ENCODE measurements at regions not wholly inside any gene's neighbourhood (a gene's known extent, or its start where the extent isn't known, plus 50 kb on each side); places are given as distances from the start of the nearest gene placed in this dataset.

- H3K27ac Mint-ChIP-seq = no peak overlapping the region
- H3K4me1 Mint-ChIP-seq (ENCODE audit: low read depth) = no peaks in the 10 kb centered on the region
- peaks cover 2% of the 10 kb centered on the region in 2 donors for H3K9me3 Mint-ChIP-seq
- no peaks in the 10 kb centered on the region for H3K27me3 Mint-ChIP-seq (ENCODE audit: low read depth)
- H3K36me3 Mint-ChIP-seq (ENCODE audit: insufficient read depth in 2 of 2) = no peaks in the 10 kb centered on the region
- H3K4me3 Mint-ChIP-seq = no peak overlapping the region
- DNase-seq (no peak), ATAC-seq (replicated peaks in 1 of 2) (no peak)
Measured at GRCh38 chr14:42480255-42480654, 873.6 kb downstream of the LRFN5 start.

- H3K9me3 Mint-ChIP-seq = peaks cover 5 to 11% of the 10 kb centered on the region in 2 donors
- no peak overlapping the region for H3K27ac Mint-ChIP-seq
- H3K4me1 Mint-ChIP-seq (ENCODE audit: low read depth) = no peaks in the 10 kb centered on the region
- H3K4me3 Mint-ChIP-seq = no peak overlapping the region
- DNase-seq = no peak
- ATAC-seq (replicated peaks in 1 of 2) = no peak
- no peaks in the 10 kb centered on the region for H3K36me3 Mint-ChIP-seq (ENCODE audit: insufficient read depth in 2 of 2)
- no peaks in the 10 kb centered on the region for H3K27me3 Mint-ChIP-seq (ENCODE audit: low read depth)
Measured at GRCh38 chr14:42475289-42475688, 868.6 kb downstream of the LRFN5 start.

- ATAC-seq (replicated peaks in 1 of 2) (no peak), DNase-seq (no peak)
- Mint-ChIP-seq H3K4me1 (ENCODE audit: low read depth) (no peaks in the 10 kb centered on the region), H3K27ac (no peak overlapping the region), H3K9me3 (peaks cover 8 to 10% of the 10 kb centered on the region in 2 donors), H3K27me3 (ENCODE audit: low read depth) (no peaks in the 10 kb centered on the region), H3K36me3 (ENCODE audit: insufficient read depth in 2 of 2) (no peaks in the 10 kb centered on the region), H3K4me3 (no peak overlapping the region)
Measured at GRCh38 chr14:42470427-42470719, 863.7 kb downstream of the LRFN5 start.

- Mint-ChIP-seq H3K27ac (no peak overlapping the region), H3K9me3 (peaks cover 8% of the 10 kb centered on the region in 2 donors), H3K36me3 (ENCODE audit: insufficient read depth in 2 of 2) (no peaks in the 10 kb centered on the region), H3K27me3 (ENCODE audit: low read depth) (no peaks in the 10 kb centered on the region), H3K4me1 (ENCODE audit: low read depth) (no peaks in the 10 kb centered on the region), H3K4me3 (no peak overlapping the region)
- DNase-seq (no peak), ATAC-seq (replicated peaks in 1 of 2) (no peak)
Measured at GRCh38 chr14:42469637-42470426, 863.2 kb downstream of the LRFN5 start.

- Mint-ChIP-seq H3K9me3 (peaks cover 2 to 4% of the 10 kb centered on the region in 2 donors), H3K27me3 (ENCODE audit: low read depth) (no peaks in the 10 kb centered on the region), H3K4me3 (no peak overlapping the region), H3K36me3 (ENCODE audit: insufficient read depth in 2 of 2) (peaks cover 0 to 3% of the 10 kb centered on the region in 2 donors), H3K4me1 (ENCODE audit: low read depth) (no peaks in the 10 kb centered on the region), H3K27ac (no peak overlapping the region)
- ATAC-seq (replicated peaks in 1 of 2) (no peak), DNase-seq (no peak)
Measured at GRCh38 chr14:42460673-42461072, 854.0 kb downstream of the LRFN5 start.

- Mint-ChIP-seq H3K27me3 (ENCODE audit: low read depth) (no peaks in the 10 kb centered on the region), H3K9me3 (peaks cover 2 to 4% of the 10 kb centered on the region in 2 donors), H3K27ac (no peak overlapping the region)
Measured at GRCh38 chr14:42459171-42459685, 852.6 kb downstream of the LRFN5 start.

GRCh38 chr14:42441615-42442014, 834.9 kb downstream of the LRFN5 start:
- no peaks in the 10 kb centered on the region for H3K36me3 Mint-ChIP-seq (ENCODE audit: insufficient read depth in 2 of 2)
- ATAC-seq (replicated peaks in 1 of 2) (no peak), DNase-seq (no peak)
- H3K27ac Mint-ChIP-seq = no peak overlapping the region
- H3K4me1 Mint-ChIP-seq (ENCODE audit: low read depth) = no peaks in the 10 kb centered on the region
- H3K9me3 Mint-ChIP-seq = peaks cover 2 to 5% of the 10 kb centered on the region in 2 donors
- no peak overlapping the region for H3K4me3 Mint-ChIP-seq
- H3K27me3 Mint-ChIP-seq (ENCODE audit: low read depth) = no peaks in the 10 kb centered on the region

More at GRCh38 chr14:42459171-42459685, 852.6 kb downstream of the LRFN5 start:
- Mint-ChIP-seq H3K4me1 (ENCODE audit: low read depth) (no peaks in the 10 kb centered on the region), H3K36me3 (ENCODE audit: insufficient read depth in 2 of 2) (peaks cover 0 to 5% of the 10 kb centered on the region in 2 donors), H3K4me3 (no peak overlapping the region)
- DNase-seq = no peak
- ATAC-seq (replicated peaks in 1 of 2) = no peak

- Mint-ChIP-seq H3K36me3 (ENCODE audit: insufficient read depth in 2 of 2) (no peaks in the 10 kb centered on the region), H3K4me3 (no peak overlapping the region), H3K27ac (no peak overlapping the region), H3K4me1 (ENCODE audit: low read depth) (no peaks in the 10 kb centered on the region), H3K9me3 (peaks cover 5 to 8% of the 10 kb centered on the region in 2 donors), H3K27me3 (ENCODE audit: low read depth) (no peaks in the 10 kb centered on the region)
- no peak for ATAC-seq (replicated peaks in 1 of 2)
- DNase-seq = no peak
Measured at GRCh38 chr14:42437809-42438208, 831.1 kb downstream of the LRFN5 start.

GRCh38 chr14:42429401-42429800, 822.7 kb downstream of the LRFN5 start:
- Mint-ChIP-seq H3K36me3 (ENCODE audit: insufficient read depth in 2 of 2) (peaks cover 0 to 2% of the 10 kb centered on the region in 2 donors), H3K4me1 (ENCODE audit: low read depth) (no peaks in the 10 kb centered on the region), H3K27me3 (ENCODE audit: low read depth) (no peaks in the 10 kb centered on the region), H3K4me3 (no peak overlapping the region), H3K27ac (no peak overlapping the region), H3K9me3 (peaks cover 4 to 11% of the 10 kb centered on the region in 2 donors)
- ATAC-seq (replicated peaks in 1 of 2) = no peak
- no peak for DNase-seq

GRCh38 chr14:42428996-42429395, 822.3 kb downstream of the LRFN5 start:
- H3K27me3 Mint-ChIP-seq (ENCODE audit: low read depth) = no peaks in the 10 kb centered on the region

GRCh38 chr14:42424501-42424900, 817.8 kb downstream of the LRFN5 start:
- ATAC-seq (replicated peaks in 1 of 2) = no peak
- Mint-ChIP-seq H3K27ac (no peak overlapping the region), H3K27me3 (ENCODE audit: low read depth) (no peaks in the 10 kb centered on the region), H3K4me3 (no peak overlapping the region), H3K36me3 (ENCODE audit: insufficient read depth in 2 of 2) (no peaks in the 10 kb centered on the region), H3K4me1 (ENCODE audit: low read depth) (no peaks in the 10 kb centered on the region), H3K9me3 (peaks cover 2 to 3% of the 10 kb centered on the region in 2 donors)
- no peak for DNase-seq

More at GRCh38 chr14:42428996-42429395, 822.3 kb downstream of the LRFN5 start:
- DNase-seq = no peak
- Mint-ChIP-seq H3K4me1 (ENCODE audit: low read depth) (no peaks in the 10 kb centered on the region), H3K36me3 (ENCODE audit: insufficient read depth in 2 of 2) (peaks cover 0 to 2% of the 10 kb centered on the region in 2 donors), H3K27ac (no peak overlapping the region), H3K9me3 (peaks cover 4 to 11% of the 10 kb centered on the region in 2 donors), H3K4me3 (no peak overlapping the region)
- no peak for ATAC-seq (replicated peaks in 1 of 2)

GRCh38 chr14:42421377-42422078, 814.9 kb downstream of the LRFN5 start:
- no peak overlapping the region for H3K27ac Mint-ChIP-seq
- peaks cover 3% of the 10 kb centered on the region in 2 donors for H3K9me3 Mint-ChIP-seq

GRCh38 chr14:42420071-42420470, 813.4 kb downstream of the LRFN5 start:
- DNase-seq = no peak
- Mint-ChIP-seq H3K27me3 (ENCODE audit: low read depth) (no peaks in the 10 kb centered on the region), H3K36me3 (ENCODE audit: insufficient read depth in 2 of 2) (no peaks in the 10 kb centered on the region), H3K9me3 (peaks cover 3% of the 10 kb centered on the region in 2 donors), H3K4me3 (no peak overlapping the region), H3K27ac (no peak overlapping the region), H3K4me1 (ENCODE audit: low read depth) (no peaks in the 10 kb centered on the region)
- ATAC-seq (replicated peaks in 1 of 2) = no peak

More at GRCh38 chr14:42421377-42422078, 814.9 kb downstream of the LRFN5 start:
- H3K27me3 Mint-ChIP-seq (ENCODE audit: low read depth) = no peaks in the 10 kb centered on the region
- H3K36me3 Mint-ChIP-seq (ENCODE audit: insufficient read depth in 2 of 2) = no peaks in the 10 kb centered on the region
- no peak overlapping the region for H3K4me3 Mint-ChIP-seq
- no peak for ATAC-seq (replicated peaks in 1 of 2)
- DNase-seq = no peak
- H3K4me1 Mint-ChIP-seq (ENCODE audit: low read depth) = no peaks in the 10 kb centered on the region

Measured in activated T-cell treated with anti-CD3 and anti-CD28 coated beads, Interleukin-2, amount 50 U/mL, for 72 hours (primary cell).